Subcutaneous abdominal adipose tissue (tissue), 5 donors: ENCODE measurements at regions not wholly inside any gene's neighbourhood (a gene's known extent, or its start where the extent isn't known, plus 50 kb on each side); places are given as distances from the start of the nearest gene placed in this dataset.

Experiments
- H3K27ac ChIP-seq: one replicate; pipeline ENCODE4 v1.7.0; 2013; ENCODE audit warnings: low read depth, mild to moderate bottlenecking, inconsistent platforms, low read length, moderate library complexity
- H3K27me3 ChIP-seq, 5 donors: one replicate each; pipeline ENCODE4 v1.7.0; 2013; ENCODE audit warnings: low read length in 5 of 5, inconsistent platforms in 1 of 5; ENCODE audit not compliant: control insufficient read depth in 5 of 5, insufficient read depth in 4 of 5
- H3K36me3 ChIP-seq, 5 donors: one replicate each; pipeline ENCODE4 v1.7.0; 2013; ENCODE audit warnings: low read length in 5 of 5; ENCODE audit not compliant: control insufficient read depth in 5 of 5, insufficient read depth in 5 of 5
- H3K4me1 ChIP-seq, 5 donors: one replicate each; pipeline ENCODE4 v1.7.0; 2013; ENCODE audit warnings: low read length in 5 of 5, mild to moderate bottlenecking in 3 of 5, moderate library complexity in 1 of 5; ENCODE audit not compliant: control insufficient read depth in 5 of 5, insufficient read depth in 5 of 5
- H3K4me3 ChIP-seq, 5 donors: one replicate each; pipeline ENCODE4 v1.7.0; 2013; ENCODE audit warnings: low read length in 5 of 5, low read depth in 1 of 5
- H3K9ac ChIP-seq, 5 donors: one replicate each; pipeline ENCODE4 v1.7.0; 2013; ENCODE audit warnings: low read length in 5 of 5, mild to moderate bottlenecking in 4 of 5, moderate library complexity in 3 of 5
- H3K9me3 ChIP-seq, 5 donors: one replicate each; pipeline ENCODE4 v1.7.0; 2013; ENCODE audit warnings: low read length in 5 of 5; ENCODE audit not compliant: control insufficient read depth in 5 of 5
- donor health status: healthy.
- donor health status: healthy.
- donor health status: healthy.
- donor health status: healthy.
- donor health status: healthy.

- H3K4me3 ChIP-seq: no peak overlapping the region
- H3K27ac ChIP-seq: no peak overlapping the region
- H3K9ac ChIP-seq: no peak overlapping the region
- no peaks in the 10 kb centered on the region for H3K4me1 ChIP-seq
- no peaks in the 10 kb centered on the region for H3K27me3 ChIP-seq
- H3K36me3 ChIP-seq: no peaks in the 10 kb centered on the region
- no peaks in the 10 kb centered on the region for H3K9me3 ChIP-seq
These were observed 291.5 kb downstream of the LRATD1 start for GRCh38 chr2:14923820-14924580.

- H3K4me1 ChIP-seq: no peaks in the 10 kb centered on the region
- no peaks in the 10 kb centered on the region for H3K27me3 ChIP-seq
- H3K27ac ChIP-seq: no peak overlapping the region
- no peaks in the 10 kb centered on the region for H3K9me3 ChIP-seq
- no peak overlapping the region for H3K4me3 ChIP-seq
- no peaks in the 10 kb centered on the region for H3K36me3 ChIP-seq
- H3K9ac ChIP-seq: no peak overlapping the region
These were observed 293.0 kb downstream of the LRATD1 start for GRCh38 chr2:14925471-14925870.

GRCh38 chr2:14927021-14927564 lies 294.6 kb downstream of the LRATD1 start:
- Histone ChIP-seq H3K4me1 (no peaks in the 10 kb centered on the region), H3K27me3 (no peaks in the 10 kb centered on the region), H3K9me3 (no peaks in the 10 kb centered on the region), H3K36me3 (no peaks in the 10 kb centered on the region), H3K9ac (no peak overlapping the region), H3K4me3 (no peak overlapping the region), H3K27ac (no peak overlapping the region)

GRCh38 chr2:14928056-14928455 lies 295.5 kb downstream of the LRATD1 start:
- no peaks in the 10 kb centered on the region for H3K9me3 ChIP-seq
- H3K36me3 ChIP-seq: no peaks in the 10 kb centered on the region

GRCh38 chr2:14930441-14930840 lies 297.9 kb downstream of the LRATD1 start:
- H3K27me3 ChIP-seq: no peaks in the 10 kb centered on the region
- H3K9ac ChIP-seq: no peak overlapping the region
- H3K9me3 ChIP-seq: no peaks in the 10 kb centered on the region
- no peaks in the 10 kb centered on the region for H3K4me1 ChIP-seq
- H3K36me3 ChIP-seq: no peaks in the 10 kb centered on the region
- no peak overlapping the region for H3K4me3 ChIP-seq
- no peak overlapping the region for H3K27ac ChIP-seq

More at GRCh38 chr2:14928056-14928455, 295.5 kb downstream of the LRATD1 start:
- Histone ChIP-seq H3K4me1 (no peaks in the 10 kb centered on the region), H3K9ac (no peak overlapping the region), H3K27me3 (no peaks in the 10 kb centered on the region), H3K4me3 (no peak overlapping the region), H3K27ac (no peak overlapping the region)

- Histone ChIP-seq H3K27me3 (no peaks in the 10 kb centered on the region), H3K4me1 (no peaks in the 10 kb centered on the region), H3K27ac (no peak overlapping the region), H3K4me3 (no peak overlapping the region), H3K36me3 (no peaks in the 10 kb centered on the region), H3K9ac (no peak overlapping the region), H3K9me3 (peaks cover 0 to 6% (median 2%) of the 10 kb centered on the region in 5 donors)
These were observed 299.8 kb downstream of the LRATD1 start for GRCh38 chr2:14932285-14932684.

GRCh38 chr2:14933753-14934152 lies 301.2 kb downstream of the LRATD1 start:
- Histone ChIP-seq H3K9ac (no peak overlapping the region), H3K36me3 (no peaks in the 10 kb centered on the region), H3K4me3 (no peak overlapping the region), H3K4me1 (no peaks in the 10 kb centered on the region), H3K27me3 (no peaks in the 10 kb centered on the region), H3K27ac (no peak overlapping the region), H3K9me3 (peaks cover 0 to 11% (median 7%) of the 10 kb centered on the region in 5 donors)

GRCh38 chr2:14936426-14936825 lies 303.9 kb downstream of the LRATD1 start:
- peaks cover 0 to 15% (median 10%) of the 10 kb centered on the region in 5 donors for H3K9me3 ChIP-seq
- H3K36me3 ChIP-seq: no peaks in the 10 kb centered on the region
- H3K27me3 ChIP-seq: no peaks in the 10 kb centered on the region
- H3K4me1 ChIP-seq: no peaks in the 10 kb centered on the region
- H3K9ac ChIP-seq: no peak overlapping the region
- H3K4me3 ChIP-seq: no peak overlapping the region
- H3K27ac ChIP-seq: no peak overlapping the region

GRCh38 chr2:14937336-14937735 lies 304.8 kb downstream of the LRATD1 start:
- Histone ChIP-seq H3K9me3 (peaks cover 0 to 15% (median 10%) of the 10 kb centered on the region in 5 donors), H3K4me1 (no peaks in the 10 kb centered on the region), H3K9ac (no peak overlapping the region), H3K4me3 (no peak overlapping the region), H3K27me3 (no peaks in the 10 kb centered on the region), H3K36me3 (no peaks in the 10 kb centered on the region), H3K27ac (no peak overlapping the region)

- no peaks in the 10 kb centered on the region for H3K27me3 ChIP-seq
- no peak overlapping the region for H3K27ac ChIP-seq
- no peak overlapping the region for H3K4me3 ChIP-seq
These were observed 308.7 kb downstream of the LRATD1 start for GRCh38 chr2:14941151-14941631.

More at GRCh38 chr2:14941151-14941631, 308.7 kb downstream of the LRATD1 start:
- Histone ChIP-seq H3K36me3 (no peaks in the 10 kb centered on the region), H3K4me1 (peaks cover 0 to 5% (median 3%) of the 10 kb centered on the region in 5 donors), H3K9ac (no peak overlapping the region), H3K9me3 (peaks cover 0 to 18% (median 10%) of the 10 kb centered on the region in 5 donors)
